Activated CD4-positive, CD25-positive, alpha-beta regulatory T cell treated with anti-CD3 and anti-CD28 coated beads, Interleukin-2, amount 50 U/mL, for 72 hours (primary cell): ENCODE measurements at regions not wholly inside any gene's neighbourhood (a gene's known extent, or its start where the extent isn't known, plus 50 kb on each side); places are given as distances from the start of the nearest gene placed in this dataset.

ENCODE experiments used
- DNase-seq: peaks from one replicate; pipeline ENCODE4 v3.0.0; 2021

DNA sequence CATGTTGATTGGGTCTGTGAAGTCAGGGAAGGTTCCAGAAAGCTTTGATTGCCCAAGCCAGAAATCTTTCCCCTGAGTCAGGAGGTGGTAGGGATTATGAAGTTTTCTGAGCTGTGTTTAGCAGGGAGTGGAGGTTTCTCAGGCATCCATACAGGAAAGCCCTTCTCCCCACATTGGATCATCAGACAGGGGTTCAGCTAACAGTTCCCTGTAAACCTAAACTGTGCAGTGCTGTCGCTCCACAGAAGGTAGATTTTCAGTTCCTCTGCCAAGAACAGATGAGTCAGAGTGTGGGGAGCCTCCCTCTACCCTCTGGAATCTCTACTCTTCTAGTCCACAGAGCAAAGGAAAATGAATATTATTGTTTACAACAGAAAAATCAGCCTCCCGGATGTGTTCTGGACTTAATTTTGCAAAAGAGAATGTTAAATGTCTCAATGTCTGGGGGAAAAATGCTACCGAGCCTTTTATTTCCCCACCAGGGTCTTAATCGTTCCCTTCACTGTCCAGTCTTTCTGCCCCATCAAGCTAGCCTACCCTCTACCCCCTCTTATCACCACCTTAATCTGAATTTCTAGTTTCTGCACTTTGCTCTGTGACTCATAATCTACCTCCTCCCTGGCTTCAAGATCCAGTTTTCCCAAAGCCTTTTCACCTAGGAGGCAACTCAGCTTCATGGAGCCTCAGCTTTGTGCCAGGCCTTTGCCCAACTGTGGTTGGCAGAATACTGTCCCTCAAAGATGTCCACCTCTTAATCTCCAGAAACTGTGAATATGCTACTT, 355.6 kb downstream of the PRDM2 start:
- DNase-seq: no peak

GRCh38 chr1:14057640-14058039, 357.7 kb downstream of the PRDM2 start:
- DNase-seq: no peak

DNA sequence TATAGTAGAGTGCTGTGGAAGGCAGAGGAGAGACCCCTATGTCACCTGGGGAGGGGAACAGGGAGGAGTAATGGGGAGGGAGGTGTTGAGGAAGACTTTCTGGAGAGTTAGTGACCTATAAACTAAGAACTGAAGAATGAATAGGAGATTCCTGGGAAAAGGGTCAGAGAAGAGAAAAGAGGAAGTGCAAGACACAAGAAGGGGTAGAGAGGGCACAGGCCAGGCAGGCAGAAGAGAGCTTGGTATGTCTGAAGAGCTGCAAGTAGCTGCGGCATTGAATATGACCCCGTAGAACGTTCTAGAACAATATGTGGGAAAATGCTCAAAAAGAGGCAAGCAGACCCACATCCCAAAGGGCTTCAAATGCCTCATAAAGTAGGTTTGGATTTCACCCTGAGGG, 361.2 kb downstream of the PRDM2 start:
- DNase-seq: no peak

DNA sequence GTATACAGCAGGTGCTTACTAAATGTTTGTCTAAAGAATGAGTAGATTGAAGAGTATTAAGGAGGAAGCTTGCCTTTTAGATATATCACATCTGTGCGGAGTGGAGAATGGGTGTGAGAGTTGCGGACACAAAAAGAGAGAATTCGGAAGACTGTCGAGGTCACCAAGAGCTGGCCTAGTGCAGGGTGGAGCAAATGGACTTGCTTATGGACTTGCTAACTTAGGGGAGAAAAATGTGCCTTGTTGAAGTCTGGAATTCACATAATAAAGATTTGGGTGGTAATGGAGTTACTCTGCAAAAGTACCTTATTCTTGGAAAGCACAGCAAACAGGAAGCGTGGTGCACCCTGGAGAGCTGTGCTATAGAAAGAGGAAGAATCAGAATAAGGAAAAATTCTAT, 361.7 kb downstream of the PRDM2 start:
- DNase-seq: no peak

GRCh38 chr1:14062669-14063068, 362.7 kb downstream of the PRDM2 start:
- DNase-seq: no peak

GRCh38 chr1:14064649-14065442, 364.9 kb downstream of the PRDM2 start:
- DNase-seq: no peak

- DNase-seq: no peak
These were observed 365.5 kb downstream of the PRDM2 start for GRCh38 chr1:14065486-14065885.

- DNase-seq: no peak
These were observed 367.0 kb downstream of the PRDM2 start for GRCh38 chr1:14067036-14067435.

- no peak for DNase-seq
These were observed 367.7 kb downstream of the PRDM2 start for GRCh38 chr1:14067711-14068110.

DNA sequence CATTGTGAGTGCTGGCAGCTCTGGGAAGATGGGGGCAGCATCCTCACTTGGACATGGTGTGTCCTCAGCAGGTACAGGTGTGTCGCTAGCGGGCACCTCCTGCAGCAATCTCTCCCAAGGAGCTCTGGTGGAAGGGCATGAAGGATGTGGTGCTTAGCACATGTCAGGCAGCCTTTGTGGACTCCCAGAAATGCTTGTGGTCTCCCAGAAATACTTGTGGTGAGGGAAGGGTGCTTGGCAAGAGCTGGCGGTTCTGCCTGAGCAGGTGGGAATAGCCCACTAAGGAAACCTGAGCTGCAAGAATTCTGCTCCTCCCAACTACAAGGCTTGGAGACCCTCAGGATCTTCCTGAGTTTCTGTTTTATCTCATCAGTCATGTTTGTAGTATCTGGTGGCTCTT, 371.6 kb downstream of the PRDM2 start:
- DNase-seq: no peak

DNA sequence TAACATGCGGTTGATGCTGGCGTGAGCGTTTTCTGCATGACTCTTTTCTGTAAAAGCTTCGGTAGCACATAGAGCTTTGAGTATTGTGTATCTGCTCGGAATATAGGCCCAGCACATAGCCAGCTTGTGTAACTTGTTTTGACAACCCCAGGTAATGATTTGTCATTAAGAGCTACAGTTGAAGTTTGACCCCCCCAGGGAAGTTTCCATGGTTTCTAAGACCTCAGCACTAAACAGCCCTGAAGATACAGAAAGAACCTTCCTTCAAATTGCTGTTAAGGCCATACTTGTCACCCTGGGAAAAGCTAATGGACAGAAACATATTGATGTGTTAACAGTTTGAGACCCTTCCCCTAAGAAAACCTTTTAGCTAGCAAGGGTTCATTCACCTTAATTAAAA, 380.7 kb downstream of the PRDM2 start:
- no peak for DNase-seq

GRCh38 chr1:14082331-14082730, 382.3 kb downstream of the PRDM2 start:
- DNase-seq: no peak

DNA sequence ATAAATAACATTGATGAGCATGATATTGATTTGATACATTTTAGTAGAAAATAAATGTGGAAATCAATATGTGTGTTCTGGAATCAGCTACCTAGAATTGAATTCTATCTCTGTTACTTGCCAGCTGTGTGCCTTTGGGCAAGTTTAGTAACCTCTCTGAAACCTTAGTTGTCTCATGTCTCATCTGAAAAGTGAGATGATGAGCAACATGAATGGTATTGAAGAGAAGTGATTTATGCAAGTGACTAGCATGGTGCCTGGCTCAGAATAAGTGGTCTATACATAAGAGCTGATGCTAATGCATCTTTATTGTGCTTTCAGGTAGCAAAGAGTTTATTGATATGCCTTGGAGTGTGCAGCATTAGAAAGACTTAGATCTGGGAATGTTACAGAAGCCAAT, 383.3 kb downstream of the PRDM2 start:
- no peak for DNase-seq

GRCh38 chr1:14083706-14084105, 383.7 kb downstream of the PRDM2 start:
- no peak for DNase-seq

- no peak for DNase-seq
These were observed 390.1 kb downstream of the PRDM2 start for GRCh38 chr1:14090062-14090461.

DNA sequence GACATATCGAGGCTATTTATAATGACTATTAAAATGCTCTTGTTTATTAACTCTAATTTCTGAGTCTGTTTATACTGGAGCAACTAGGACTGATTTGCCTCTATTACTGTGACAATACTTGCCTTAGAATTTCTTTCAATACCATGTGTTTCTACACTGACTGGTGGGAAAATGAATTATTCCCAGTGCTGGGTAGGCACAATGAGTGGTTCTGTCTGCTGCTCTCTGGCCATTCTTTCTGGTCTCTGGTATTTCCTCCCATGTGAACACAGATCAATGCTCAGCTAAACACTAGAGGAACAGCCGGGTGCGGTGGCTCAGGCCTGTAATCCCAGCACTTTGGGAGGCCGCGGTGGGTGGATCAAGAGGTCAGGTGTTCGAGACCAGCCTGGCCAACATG, 390.5 kb downstream of the PRDM2 start:
- DNase-seq: no peak

DNA sequence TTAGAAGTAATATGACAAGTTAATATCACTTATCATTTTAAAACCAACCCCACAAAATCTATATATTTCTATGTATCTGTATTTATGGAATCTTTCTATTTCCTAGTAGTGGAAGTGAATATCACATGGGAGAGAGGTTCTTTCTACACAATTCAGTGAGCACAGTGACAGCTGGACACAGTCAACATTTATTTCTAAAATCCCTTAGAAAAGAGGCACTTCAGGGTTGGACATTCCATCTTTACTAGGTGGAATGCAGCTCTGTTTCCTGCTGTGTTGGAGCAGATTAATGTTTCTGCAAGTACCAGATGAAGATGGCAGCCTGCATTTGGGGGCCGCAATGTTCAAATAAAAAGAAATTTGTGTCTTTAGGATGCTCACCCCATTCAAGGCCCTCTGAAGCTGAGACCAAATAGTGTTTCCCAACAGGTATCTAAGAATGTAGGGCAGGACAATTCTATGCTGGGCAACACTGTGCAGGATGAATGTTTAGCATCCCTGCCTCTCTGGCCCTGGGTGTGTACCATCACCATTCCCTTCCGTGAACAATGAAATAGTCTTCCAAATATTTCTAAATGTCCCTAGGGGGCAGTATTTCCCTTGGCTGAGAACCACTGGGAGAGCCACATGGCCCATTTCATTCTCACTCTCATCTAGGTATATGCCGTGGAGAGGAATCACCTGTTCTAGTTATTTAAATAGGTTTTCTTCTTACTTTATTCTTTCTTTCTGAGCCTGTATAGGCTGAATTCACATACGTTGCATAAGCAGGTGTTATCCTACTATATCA, 394.8 kb downstream of the PRDM2 start:
- DNase-seq: no peak

GRCh38 chr1:14098294-14098913, 398.4 kb downstream of the PRDM2 start:
- no peak for DNase-seq

DNA sequence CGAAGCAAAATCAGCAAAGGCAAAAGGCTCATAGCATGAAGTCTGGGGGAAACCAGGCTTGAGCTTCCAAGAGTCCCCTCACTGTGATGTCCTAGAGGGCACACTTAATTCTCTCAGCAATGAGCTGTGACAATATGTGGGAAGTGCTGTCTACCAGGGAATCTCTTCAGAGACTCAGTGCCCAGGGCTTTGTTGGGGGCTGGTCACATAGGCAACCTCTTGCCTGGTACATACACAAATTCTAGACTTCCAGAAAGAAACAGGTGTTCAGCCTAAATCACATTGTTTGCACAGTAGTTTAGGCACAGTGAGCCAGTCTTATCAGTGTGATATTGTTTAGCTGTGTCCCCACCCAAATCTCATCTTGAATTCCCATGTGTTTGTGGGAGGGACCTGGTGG, 400.5 kb downstream of the PRDM2 start:
- DNase-seq: no peak

GRCh38 chr1:14100919-14101318, 400.9 kb downstream of the PRDM2 start:
- DNase-seq: no peak

GRCh38 chr1:14102180-14102579, 402.2 kb downstream of the PRDM2 start:
- no peak for DNase-seq

DNA sequence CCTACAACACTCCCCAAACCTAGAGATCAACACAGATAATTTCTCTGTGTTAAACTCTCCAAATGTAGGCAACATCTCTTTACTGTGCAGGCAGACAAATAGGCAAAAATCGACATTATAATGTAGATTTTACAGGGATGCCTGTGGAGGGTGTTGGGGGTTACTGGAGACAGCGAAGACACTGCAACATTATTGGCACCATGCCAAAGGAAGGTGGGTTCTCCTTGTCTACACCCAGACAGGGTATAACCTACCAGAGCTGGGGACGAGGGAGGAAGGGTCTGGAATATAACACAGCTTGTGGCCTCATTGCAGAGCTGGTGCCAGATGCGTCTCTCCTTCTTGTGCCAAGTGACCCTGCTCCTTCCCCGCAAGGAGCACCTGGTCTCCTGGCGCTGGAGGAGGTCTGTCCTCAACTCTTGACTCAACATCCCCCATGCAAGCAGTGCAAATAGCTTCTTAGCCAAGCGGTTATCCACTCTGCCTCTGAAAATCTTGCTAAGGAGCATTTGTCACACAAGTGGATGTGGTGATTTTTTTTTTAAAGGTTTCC, 404.0 kb downstream of the PRDM2 start:
- DNase-seq: no peak

- no peak for DNase-seq
These were observed 406.1 kb downstream of the PRDM2 start for GRCh38 chr1:14106126-14106525.
